ENCODE measurements at regions not wholly inside any gene's neighbourhood (a gene's known extent, or its start where the extent isn't known, plus 50 kb on each side); places are given as distances from the start of the nearest gene placed in this dataset.

GRCh38 chr15:99450896-99451358 lies 114.9 kb upstream of the MEF2A start:
- TF ChIP-seq CTCF (IDR thresholded peaks at IDR 0.05; ENCODE audit: insufficient read depth, low read length) (no peak), REST (IDR thresholded peaks at IDR 0.05; ENCODE audit: insufficient replicate concordance, low read depth) (no peak)

All from HL-60 (cell line).